H9 (cell line): ENCODE measurements at regions not wholly inside any gene's neighbourhood (a gene's known extent, or its start where the extent isn't known, plus 50 kb on each side); places are given as distances from the start of the nearest gene placed in this dataset.

ENCODE experiments used
- DNase-seq: peaks from one replicate; pipeline ENCODE4 v3.0.0-alpha.2; 2017
- H2AFZ ChIP-seq: one replicate; pipeline ENCODE4 v1.6.1; 2013; ENCODE audit warnings: mild to moderate bottlenecking, low read length, control low read depth, moderate library complexity
- H2AK5ac ChIP-seq: 2 replicates; pipeline ENCODE4 v1.6.1; 2013; ENCODE audit warnings: low read length, control low read depth, mixed read lengths; ENCODE audit not compliant: insufficient read length
- H2BK120ac ChIP-seq: one replicate; pipeline ENCODE4 v1.6.1; 2013; ENCODE audit warnings: low read depth, mild to moderate bottlenecking, low read length, control low read depth, inconsistent platforms; ENCODE audit not compliant: poor library complexity, severe bottlenecking
- H2BK12ac ChIP-seq: 2 replicates; pipeline ENCODE4 v1.6.1; 2013; ENCODE audit warnings: low read length, control low read depth, mixed read lengths, low read depth; ENCODE audit not compliant: insufficient read length
- H2BK15ac ChIP-seq: 2 replicates; pipeline ENCODE4 v1.6.1; 2013; ENCODE audit warnings: low read depth, low read length, control low read depth
- H2BK20ac ChIP-seq: one replicate; pipeline ENCODE4 v1.6.1; 2013; ENCODE audit warnings: low read depth, mild to moderate bottlenecking, low read length, control low read depth, inconsistent platforms; ENCODE audit not compliant: poor library complexity, severe bottlenecking
- H2BK5ac ChIP-seq: 2 replicates; pipeline ENCODE4 v1.6.1; 2013; ENCODE audit warnings: low read length, control low read depth, mixed read lengths; ENCODE audit not compliant: insufficient read length
- H3K14ac ChIP-seq: 2 replicates; pipeline ENCODE4 v1.6.1; 2013; ENCODE audit warnings: low read length, control low read depth; ENCODE audit not compliant: insufficient read depth
- H3K18ac ChIP-seq: 2 replicates; pipeline ENCODE4 v1.6.1; 2013; ENCODE audit warnings: low read depth, mild to moderate bottlenecking, mixed read lengths, low read length, control low read depth; ENCODE audit not compliant: insufficient read length
- H3K23ac ChIP-seq: 2 replicates; pipeline ENCODE4 v1.6.1; 2013; ENCODE audit warnings: low read length, control low read depth, mixed read lengths, low read depth; ENCODE audit not compliant: insufficient read length
- H3K23me2 ChIP-seq: 2 replicates; pipeline ENCODE4 v1.6.1; 2013; ENCODE audit warnings: low read depth, mild to moderate bottlenecking, mixed read lengths, low read length, control low read depth; ENCODE audit not compliant: insufficient read length, poor library complexity, severe bottlenecking
- H3K27ac ChIP-seq: 2 replicates; pipeline ENCODE4 v1.5.1; 2013; ENCODE audit warnings: low read length, control low read depth, mixed read lengths, low read depth; ENCODE audit not compliant: insufficient read length
- H3K27me3 ChIP-seq: 2 replicates; pipeline ENCODE4 v1.6.1; 2013; ENCODE audit warnings: low read length, control low read depth, inconsistent platforms; ENCODE audit not compliant: insufficient read depth
- H3K4ac ChIP-seq: 2 replicates; pipeline ENCODE4 v1.6.1; 2013; ENCODE audit warnings: low read depth, mild to moderate bottlenecking, control low read depth, inconsistent platforms, low read length, moderate library complexity
- H3K4me1 ChIP-seq: 2 replicates; pipeline ENCODE4 v1.6.1; 2013; ENCODE audit warnings: low read length, control low read depth, inconsistent platforms; ENCODE audit not compliant: insufficient read depth
- H3K4me2 ChIP-seq: 2 replicates; pipeline ENCODE4 v1.6.1; 2013; ENCODE audit warnings: low read length, control low read depth, mixed read lengths; ENCODE audit not compliant: insufficient read length, insufficient read depth
- H3K56ac ChIP-seq: 2 replicates; pipeline ENCODE4 v1.6.1; 2013; ENCODE audit warnings: low read depth, mild to moderate bottlenecking, mixed read lengths, low read length, control low read depth; ENCODE audit not compliant: insufficient read length
- H3K79me1 ChIP-seq: 2 replicates; pipeline ENCODE4 v1.6.1; 2013; ENCODE audit warnings: low read depth, mild to moderate bottlenecking, moderate library complexity, low read length, control low read depth, inconsistent platforms; ENCODE audit not compliant: insufficient read depth, poor library complexity, severe bottlenecking
- H3K79me2 ChIP-seq: 2 replicates; pipeline ENCODE4 v1.6.1; 2013; ENCODE audit warnings: low read length, control low read depth, inconsistent platforms; ENCODE audit not compliant: insufficient read depth
- H3K9ac ChIP-seq: 2 replicates; pipeline ENCODE4 v1.6.1; 2013; ENCODE audit warnings: low read length, control low read depth, mixed read lengths; ENCODE audit not compliant: insufficient read length; ENCODE audit errors: extremely low read depth
- H3K9me3 ChIP-seq: one replicate; pipeline ENCODE4 v1.6.1; 2013; ENCODE audit warnings: low read depth, low read length, inconsistent platforms; ENCODE audit not compliant: control insufficient read depth
- H3T11ph ChIP-seq: one replicate; pipeline ENCODE4 v1.6.1; 2013; ENCODE audit warnings: mild to moderate bottlenecking, low read length, control low read depth, inconsistent platforms
- H4K20me1 ChIP-seq: one replicate; pipeline ENCODE4 v1.6.1; 2013; ENCODE audit not compliant: control insufficient read depth, insufficient read length, insufficient read depth
- H4K5ac ChIP-seq: 2 replicates; pipeline ENCODE4 v1.6.1; 2013; ENCODE audit warnings: low read depth, mild to moderate bottlenecking, mixed read lengths, low read length, control low read depth; ENCODE audit not compliant: insufficient read length
- H4K8ac ChIP-seq: replicated peaks from 2 replicates; pipeline ENCODE4 v1.6.1; 2013; ENCODE audit warnings: low read length, control low read depth, mixed read lengths, low read depth; ENCODE audit not compliant: insufficient read length
- H4K91ac ChIP-seq: 2 replicates; pipeline ENCODE4 v1.6.1; 2013; ENCODE audit warnings: low read depth, mild to moderate bottlenecking, moderate library complexity, mixed read lengths, low read length, control low read depth; ENCODE audit not compliant: insufficient read length
- H3K27ac Mint-ChIP-seq, 3 experiments: 2 replicates in 2 of 3; 3 replicates in 1 of 3; pipeline ENCODE4 v1.8.0; 2020 to 2021; ENCODE audit warnings: mixed read lengths in 3 of 3, mild to moderate bottlenecking in 1 of 3, moderate library complexity in 1 of 3
- H3K27me3 Mint-ChIP-seq: 2 replicates; pipeline ENCODE4 v1.8.0; 2021; ENCODE audit warnings: low read depth, mild to moderate bottlenecking, moderate library complexity, mixed read lengths
- H3K36me3 Mint-ChIP-seq, 3 experiments: 2 replicates in 2 of 3; 3 replicates in 1 of 3; pipeline ENCODE4 v1.8.0; 2020 to 2021; ENCODE audit warnings: low read depth in 3 of 3, mixed read lengths in 3 of 3; ENCODE audit not compliant: insufficient read depth in 1 of 3
- H3K4me1 Mint-ChIP-seq, 2 experiments: 2 replicates each; pipeline ENCODE4 v1.8.0; 2020; ENCODE audit warnings: mixed read lengths in 2 of 2
- H3K4me3 Mint-ChIP-seq, 2 experiments: 2 replicates in 1 of 2; 3 replicates in 1 of 2; pipeline ENCODE4 v1.8.0; 2020 to 2021; ENCODE audit warnings: mild to moderate bottlenecking in 2 of 2, mixed read lengths in 2 of 2, moderate library complexity in 1 of 2
- H3K9me3 Mint-ChIP-seq, 2 experiments: 2 replicates in 1 of 2; 3 replicates in 1 of 2; pipeline ENCODE4 v1.8.0; 2020; ENCODE audit warnings: mild to moderate bottlenecking in 2 of 2, mixed read lengths in 2 of 2, moderate library complexity in 1 of 2
- CTCF ChIP-seq: fragments of 200-600 bp; sonication (generic); conservative IDR thresholded peaks from 3 replicates; pipeline ENCODE4 v1.8.0; 2021; ENCODE audit warnings: antibody characterized with exemption, mild to moderate bottlenecking
- WGBS: extraction: QIAGEN DNeasy Blood & Tissue Kit; methylation state at CpG from one replicate; pipeline ENCODE4 v1.1.7; 2013; ENCODE audit warnings: missing lambda C conversion rate, low lambda C conversion rate, mixed read lengths; ENCODE audit not compliant: insufficient read length; ENCODE audit errors: extremely low coverage; 5-methylcytosine and 5-hydroxymethylcytosine counted together

GRCh38 chr13:89748716-89749115 is 1598.8 kb upstream of the MIR17HG start:
- Histone ChIP-seq H2BK15ac (no peak overlapping the region), H3K27me3 (no peaks in the 10 kb centered on the region), H4K5ac (no peak overlapping the region), H2AK5ac (no peak overlapping the region), H3K18ac (no peak overlapping the region), H4K91ac (no peak overlapping the region), H3K79me2 (no peaks in the 10 kb centered on the region), H3K4ac (no peak overlapping the region), H3K23me2 (no peaks in the 10 kb centered on the region), H3T11ph (no peak overlapping the region), H4K20me1 (no peaks in the 10 kb centered on the region), H2BK120ac (no peak overlapping the region), H2BK20ac (no peak overlapping the region), H3K4me1 (no peaks in the 10 kb centered on the region), H3K9ac (no peak overlapping the region), H3K79me1 (no peaks in the 10 kb centered on the region), H3K4me2 (no peak overlapping the region), H4K8ac (no peak overlapping the region), H2BK5ac (no peak overlapping the region), H3K27ac (no peak overlapping the region), H2AFZ (no peak overlapping the region), H3K14ac (no peak overlapping the region), H3K23ac (no peak overlapping the region), H3K56ac (no peak overlapping the region), H3K9me3 (no peaks in the 10 kb centered on the region), H2BK12ac (no peak overlapping the region)
- DNase-seq: no peak
- Mint-ChIP-seq H3K27ac (no peak overlapping the region), H3K9me3 (no peaks in the 10 kb centered on the region; a peak in 1 of 5 replicates), H3K4me3 (no peak overlapping the region), H3K27me3 (no peaks in the 10 kb centered on the region), H3K36me3 (no peaks in the 10 kb centered on the region), H3K4me1 (peaks cover 4 to 10% of the 10 kb centered on the region in 2 experiments)
- TF ChIP-seq CTCF: no peak
- no CpG with 5 or more reads among the region's 2 CpGs for WGBS
